ENCODE measurements at regions not wholly inside any gene's neighbourhood (a gene's known extent, or its start where the extent isn't known, plus 50 kb on each side); places are given as distances from the start of the nearest gene placed in this dataset.
A peak's percentile ranks its signal among the peaks of the same experiment; 100 is the strongest.

GRCh38 chr3:65039754-65040210, 352.0 kb upstream of the ADAMTS9 start:
- H3K27me3 Mint-ChIP-seq (ENCODE audit: insufficient read depth) = no peaks in the 10 kb centered on the region
- Histone ChIP-seq H3K27ac (ENCODE audit: low read depth, low read length) (no peak overlapping the region), H3K9me3 (ENCODE audit: control insufficient read depth, low read length) (no peaks in the 10 kb centered on the region), H3K36me3 (ENCODE audit: control insufficient read depth, insufficient read depth, low read length) (no peaks in the 10 kb centered on the region), H3K27me3 (ENCODE audit: control insufficient read depth, insufficient read depth, low read length, poor library complexity, severe bottlenecking) (no peaks in the 10 kb centered on the region), H3K4me1 (ENCODE audit: control insufficient read depth, insufficient read depth, low read length) (peaks cover 6% of the 10 kb centered on the region), H3K4me3 (ENCODE audit: low read length) (no peak overlapping the region), H3K9ac (ENCODE audit: extremely low read depth, low read length, poor library complexity, severe bottlenecking) (no peak overlapping the region)
- TF ChIP-seq CTCF (conservative IDR thresholded peaks at IDR 0.05) = no peak
- no peak overlapping the region for H3K27ac Mint-ChIP-seq
- DNase-seq = peak; percentile 59
- peaks cover 11% of the 10 kb centered on the region for H3K4me1 Mint-ChIP-seq
- 50 to 92% methylated on average over 1 to 6 of the region's 6 CpGs for WGBS, 2 experiments (ENCODE audit: insufficient coverage in 1 of 2, insufficient read length in 1 of 2)
- no peaks in the 10 kb centered on the region for H3K36me3 Mint-ChIP-seq (ENCODE audit: low read depth)
- no peak overlapping the region for H3K4me3 Mint-ChIP-seq
- H3K9me3 Mint-ChIP-seq = no peaks in the 10 kb centered on the region

- Histone ChIP-seq H3K4me1 (ENCODE audit: control insufficient read depth, insufficient read depth, low read length) (peaks cover 6% of the 10 kb centered on the region), H3K27me3 (ENCODE audit: control insufficient read depth, insufficient read depth, low read length, poor library complexity, severe bottlenecking) (no peaks in the 10 kb centered on the region), H3K4me3 (ENCODE audit: low read length) (no peak overlapping the region), H3K27ac (ENCODE audit: low read depth, low read length) (no peak overlapping the region), H3K36me3 (ENCODE audit: control insufficient read depth, insufficient read depth, low read length) (no peaks in the 10 kb centered on the region), H3K9me3 (ENCODE audit: control insufficient read depth, low read length) (no peaks in the 10 kb centered on the region), H3K9ac (ENCODE audit: extremely low read depth, low read length, poor library complexity, severe bottlenecking) (no peak overlapping the region)
- Mint-ChIP-seq H3K9me3 (no peaks in the 10 kb centered on the region), H3K4me3 (no peak overlapping the region), H3K27me3 (ENCODE audit: insufficient read depth) (no peaks in the 10 kb centered on the region), H3K36me3 (ENCODE audit: low read depth) (no peaks in the 10 kb centered on the region), H3K27ac (no peak overlapping the region), H3K4me1 (peaks cover 11% of the 10 kb centered on the region)
- 67 to 76% methylated on average over 1 to 2 of the region's 2 CpGs for WGBS, 2 experiments (ENCODE audit: insufficient coverage in 1 of 2, insufficient read length in 1 of 2)
- TF ChIP-seq CTCF (conservative IDR thresholded peaks at IDR 0.05) = no peak
- no peak for DNase-seq
Measured at GRCh38 chr3:65037861-65038260, 350.1 kb upstream of the ADAMTS9 start.

DNA sequence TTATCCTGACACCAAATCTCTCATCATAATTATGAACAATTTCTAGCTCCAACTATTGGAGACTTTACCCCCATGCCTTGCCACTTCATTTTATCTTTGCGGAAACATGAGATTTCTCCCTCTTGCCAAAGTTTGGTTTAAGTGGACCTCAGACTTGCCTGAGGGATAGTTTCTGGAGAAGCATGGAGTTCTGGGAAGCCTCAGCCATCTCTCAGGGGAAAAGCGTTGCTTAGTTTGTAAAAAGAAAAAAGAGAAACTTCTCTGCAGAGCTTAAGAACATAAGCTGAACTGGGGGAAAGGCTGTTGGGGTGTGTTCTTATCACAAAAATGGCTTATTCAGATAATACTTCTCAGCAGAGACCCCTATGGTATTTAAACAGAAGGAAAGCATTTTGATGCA, 347.4 kb upstream of the ADAMTS9 start:
- H3K9me3 Mint-ChIP-seq = no peaks in the 10 kb centered on the region
- Histone ChIP-seq H3K36me3 (ENCODE audit: control insufficient read depth, insufficient read depth, low read length) (no peaks in the 10 kb centered on the region), H3K27me3 (ENCODE audit: control insufficient read depth, insufficient read depth, low read length, poor library complexity, severe bottlenecking) (no peaks in the 10 kb centered on the region), H3K9ac (ENCODE audit: extremely low read depth, low read length, poor library complexity, severe bottlenecking) (no peak overlapping the region), H3K27ac (ENCODE audit: low read depth, low read length) (no peak overlapping the region), H3K4me1 (ENCODE audit: control insufficient read depth, insufficient read depth, low read length) (peaks cover 6% of the 10 kb centered on the region), H3K9me3 (ENCODE audit: control insufficient read depth, low read length) (no peaks in the 10 kb centered on the region), H3K4me3 (ENCODE audit: low read length) (no peak overlapping the region)
- no peaks in the 10 kb centered on the region for H3K27me3 Mint-ChIP-seq (ENCODE audit: insufficient read depth)
- no peak for TF ChIP-seq CTCF (conservative IDR thresholded peaks at IDR 0.05)
- WGBS, 2 experiments (ENCODE audit: insufficient coverage in 1 of 2, insufficient read length in 1 of 2) = 92 to 100% methylated on average over 1 to 2 of the region's 2 CpGs
- no peak overlapping the region for H3K27ac Mint-ChIP-seq
- DNase-seq = no peak
- peaks cover 19% of the 10 kb centered on the region for H3K4me1 Mint-ChIP-seq
- H3K4me3 Mint-ChIP-seq = no peak overlapping the region
- no peaks in the 10 kb centered on the region for H3K36me3 Mint-ChIP-seq (ENCODE audit: low read depth)

Data from endodermal cell (in vitro differentiated cells).